ENCODE measurements at regions not wholly inside any gene's neighbourhood (a gene's known extent, or its start where the extent isn't known, plus 50 kb on each side); places are given as distances from the start of the nearest gene placed in this dataset.

- no peaks in the 10 kb centered on the region for H3K27me3 Mint-ChIP-seq (ENCODE audit: unreplicated experiment)
- no peak for DNase-seq (ENCODE audit: extremely low spot score, unreplicated experiment)
- H3K4me3 Mint-ChIP-seq (ENCODE audit: unreplicated experiment) = no peak overlapping the region
- TF ChIP-seq, protein P1, sequence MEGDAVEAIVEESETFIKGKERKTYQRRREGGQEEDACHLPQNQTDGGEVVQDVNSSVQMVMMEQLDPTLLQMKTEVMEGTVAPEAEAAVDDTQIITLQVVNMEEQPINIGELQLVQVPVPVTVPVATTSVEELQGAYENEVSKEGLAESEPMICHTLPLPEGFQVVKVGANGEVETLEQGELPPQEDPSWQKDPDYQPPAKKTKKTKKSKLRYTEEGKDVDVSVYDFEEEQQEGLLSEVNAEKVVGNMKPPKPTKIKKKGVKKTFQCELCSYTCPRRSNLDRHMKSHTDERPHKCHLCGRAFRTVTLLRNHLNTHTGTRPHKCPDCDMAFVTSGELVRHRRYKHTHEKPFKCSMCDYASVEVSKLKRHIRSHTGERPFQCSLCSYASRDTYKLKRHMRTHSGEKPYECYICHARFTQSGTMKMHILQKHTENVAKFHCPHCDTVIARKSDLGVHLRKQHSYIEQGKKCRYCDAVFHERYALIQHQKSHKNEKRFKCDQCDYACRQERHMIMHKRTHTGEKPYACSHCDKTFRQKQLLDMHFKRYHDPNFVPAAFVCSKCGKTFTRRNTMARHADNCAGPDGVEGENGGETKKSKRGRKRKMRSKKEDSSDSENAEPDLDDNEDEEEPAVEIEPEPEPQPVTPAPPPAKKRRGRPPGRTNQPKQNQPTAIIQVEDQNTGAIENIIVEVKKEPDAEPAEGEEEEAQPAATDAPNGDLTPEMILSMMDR (IDR thresholded peaks at IDR 0.05) = no peak
- H3K9me3 Mint-ChIP-seq (ENCODE audit: unreplicated experiment) = peaks cover 15% of the 10 kb centered on the region
- peak overlapping the region; percentile 90 for H3K27ac Mint-ChIP-seq (ENCODE audit: unreplicated experiment)
- peaks cover 54% of the 10 kb centered on the region for H3K4me1 Mint-ChIP-seq (ENCODE audit: unreplicated experiment)
- H3K36me3 Mint-ChIP-seq (ENCODE audit: unreplicated experiment) = peaks cover 10% of the 10 kb centered on the region
Observed at GRCh38 chr7:25830215-25830614, 321.8 kb upstream of the NFE2L3 start.

DNA sequence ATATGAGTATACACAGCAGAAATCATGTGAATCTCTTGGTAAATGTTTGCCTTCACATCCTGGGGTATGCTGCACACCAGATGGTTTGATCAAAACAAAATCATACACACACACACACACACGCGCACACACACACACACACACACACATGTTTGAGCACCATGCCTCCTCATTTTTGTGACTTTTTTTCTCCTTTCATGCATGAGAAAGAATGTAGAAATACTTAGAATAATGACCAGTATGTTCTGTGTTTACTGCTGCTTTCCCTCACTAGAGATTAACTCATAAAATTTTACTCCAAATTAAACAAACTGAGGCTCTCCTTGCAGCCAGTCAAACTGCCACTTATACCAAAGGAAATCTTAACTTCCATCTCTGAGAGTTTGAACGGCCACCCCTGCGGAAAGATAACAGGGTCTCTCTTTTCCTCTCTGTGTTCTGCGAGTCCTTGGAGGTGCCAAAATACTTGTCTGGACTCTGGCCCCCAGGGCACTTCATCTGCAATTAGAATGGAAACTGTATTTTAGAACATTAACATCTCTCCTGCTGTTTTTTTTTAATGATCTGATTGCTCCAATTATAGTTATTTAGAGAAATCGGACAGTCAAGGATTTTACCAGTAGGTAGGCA, 320.8 kb upstream of the NFE2L3 start:
- Mint-ChIP-seq H3K36me3 (ENCODE audit: unreplicated experiment) (peaks cover 8% of the 10 kb centered on the region), H3K9me3 (ENCODE audit: unreplicated experiment) (peaks cover 15% of the 10 kb centered on the region), H3K4me1 (ENCODE audit: unreplicated experiment) (peaks cover 58% of the 10 kb centered on the region), H3K27me3 (ENCODE audit: unreplicated experiment) (no peaks in the 10 kb centered on the region), H3K4me3 (ENCODE audit: unreplicated experiment) (peak overlapping the region; percentile 24), H3K27ac (ENCODE audit: unreplicated experiment) (peak overlapping the region; percentile 90)
- TF ChIP-seq, protein P1 (IDR thresholded peaks at IDR 0.05) = no peak
- no peak for DNase-seq (ENCODE audit: extremely low spot score, unreplicated experiment)

DNA sequence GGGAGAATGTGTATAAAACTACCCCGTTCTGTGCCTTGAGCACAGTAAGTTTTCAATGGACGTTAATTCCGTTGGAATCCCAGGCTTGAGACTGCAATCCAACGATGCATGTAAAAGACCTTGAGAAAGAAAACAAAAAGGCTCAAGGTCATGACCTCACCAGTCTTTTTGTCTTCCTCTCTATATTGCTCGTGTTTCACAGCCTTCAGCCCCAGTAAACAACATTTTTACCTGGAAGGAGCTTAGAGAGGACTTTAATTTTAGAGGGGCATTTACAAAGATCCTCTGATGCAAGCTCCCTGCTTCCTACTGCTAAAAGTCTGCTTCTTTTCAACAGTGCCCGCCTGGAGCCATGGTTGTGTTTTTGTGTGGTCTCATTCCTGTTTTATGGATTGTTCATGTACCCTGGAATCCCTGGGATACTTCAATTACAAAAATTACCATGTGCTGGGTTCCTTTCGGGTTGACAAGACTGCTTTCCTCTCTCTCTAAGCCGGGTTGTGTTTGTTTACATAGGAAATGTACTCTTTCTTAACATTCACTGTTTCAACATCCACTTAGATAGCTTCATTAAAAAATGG, 320.1 kb upstream of the NFE2L3 start:
- DNase-seq (ENCODE audit: extremely low spot score, unreplicated experiment) = no peak
- TF ChIP-seq, protein P1 (IDR thresholded peaks at IDR 0.05) = no peak
- H3K4me1 Mint-ChIP-seq (ENCODE audit: unreplicated experiment) = peaks cover 63% of the 10 kb centered on the region
- peak overlapping the region; percentile 90 for H3K27ac Mint-ChIP-seq (ENCODE audit: unreplicated experiment)
- peak overlapping the region; percentile 24 for H3K4me3 Mint-ChIP-seq (ENCODE audit: unreplicated experiment)
- H3K9me3 Mint-ChIP-seq (ENCODE audit: unreplicated experiment) = peaks cover 15% of the 10 kb centered on the region
- H3K27me3 Mint-ChIP-seq (ENCODE audit: unreplicated experiment) = no peaks in the 10 kb centered on the region
- H3K36me3 Mint-ChIP-seq (ENCODE audit: unreplicated experiment) = peaks cover 7% of the 10 kb centered on the region

DNA sequence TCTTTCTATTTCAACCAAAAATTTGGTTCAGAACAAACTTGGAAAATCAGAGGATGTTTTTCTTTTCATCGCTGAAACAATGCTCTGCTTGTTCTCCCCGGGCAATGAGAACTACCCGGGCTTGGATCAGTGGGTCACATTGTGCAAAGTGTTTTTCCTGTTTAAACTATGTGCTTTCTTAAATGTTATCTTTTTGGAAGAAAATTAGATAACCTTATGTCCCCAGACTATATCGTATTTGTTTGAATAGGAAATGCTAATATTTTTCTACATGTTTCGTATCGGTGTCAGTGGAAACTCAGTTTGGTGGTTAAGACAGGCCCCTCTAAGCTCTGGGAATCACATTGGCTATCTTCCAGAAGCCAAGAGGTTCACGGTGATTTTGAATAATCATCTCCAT, 319.5 kb upstream of the NFE2L3 start:
- Mint-ChIP-seq H3K27me3 (ENCODE audit: unreplicated experiment) (no peaks in the 10 kb centered on the region), H3K4me1 (ENCODE audit: unreplicated experiment) (peaks cover 63% of the 10 kb centered on the region), H3K9me3 (ENCODE audit: unreplicated experiment) (peaks cover 10% of the 10 kb centered on the region), H3K36me3 (ENCODE audit: unreplicated experiment) (peaks cover 5% of the 10 kb centered on the region), H3K4me3 (ENCODE audit: unreplicated experiment) (no peak overlapping the region), H3K27ac (ENCODE audit: unreplicated experiment) (peak overlapping the region; percentile 90)
- no peak for DNase-seq (ENCODE audit: extremely low spot score, unreplicated experiment)
- TF ChIP-seq, protein P1 (IDR thresholded peaks at IDR 0.05) = no peak

GRCh38 chr7:25832929-25833328, 319.1 kb upstream of the NFE2L3 start:
- Mint-ChIP-seq H3K27ac (ENCODE audit: unreplicated experiment) (peak overlapping the region; percentile 90), H3K36me3 (ENCODE audit: unreplicated experiment) (peaks cover 4% of the 10 kb centered on the region), H3K4me1 (ENCODE audit: unreplicated experiment) (peaks cover 63% of the 10 kb centered on the region), H3K9me3 (ENCODE audit: unreplicated experiment) (peaks cover 8% of the 10 kb centered on the region), H3K4me3 (ENCODE audit: unreplicated experiment) (no peak overlapping the region), H3K27me3 (ENCODE audit: unreplicated experiment) (no peaks in the 10 kb centered on the region)
- no peak for DNase-seq (ENCODE audit: extremely low spot score, unreplicated experiment)
- TF ChIP-seq, protein P1 (IDR thresholded peaks at IDR 0.05) = no peak
